ENCODE measurements at regions not wholly inside any gene's neighbourhood (a gene's known extent, or its start where the extent isn't known, plus 50 kb on each side); places are given as distances from the start of the nearest gene placed in this dataset.

DNA sequence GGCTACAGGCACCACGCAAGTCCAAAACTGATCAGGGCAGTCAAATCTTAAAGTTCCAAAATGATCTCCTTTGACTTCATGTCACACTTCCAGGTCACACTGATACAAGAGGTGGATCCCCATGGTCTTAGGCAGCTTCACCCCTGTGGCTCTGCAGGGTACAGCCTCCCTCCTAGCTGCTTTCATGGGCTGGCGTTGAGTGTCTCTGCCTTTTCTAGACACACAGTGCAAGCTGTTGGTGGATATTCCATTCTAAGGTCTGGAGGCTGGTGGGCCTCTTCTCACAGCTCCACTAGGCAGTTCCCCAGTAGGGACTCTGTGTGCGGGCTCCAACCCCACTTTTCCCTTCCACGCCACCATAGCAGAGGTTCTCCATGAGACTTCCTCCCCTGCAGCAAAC, 838.2 kb upstream of the CHAC2 start:
- H3K9me3 ChIP-seq (replicated peaks; ENCODE audit: control insufficient read depth, low read depth, low read length) = peaks cover 9% of the 10 kb centered on the region
- 100% methylated on average over 2 of the region's 4 CpGs for WGBS (ENCODE audit: insufficient coverage)
- H3K27me3 ChIP-seq (ENCODE audit: control insufficient read depth, insufficient read depth, low read length) = no peaks in the 10 kb centered on the region
- H3K4me3 ChIP-seq (ENCODE audit: low read length) = no peak overlapping the region
- no peaks in the 10 kb centered on the region for H3K36me3 ChIP-seq (ENCODE audit: control insufficient read depth, insufficient read depth, low read length)
- no peaks in the 10 kb centered on the region for H3K4me1 ChIP-seq (ENCODE audit: control insufficient read depth, insufficient read depth, low read length)
- no peak for DNase-seq
- no peak overlapping the region for H3K27ac ChIP-seq (ENCODE audit: low read length)

DNA sequence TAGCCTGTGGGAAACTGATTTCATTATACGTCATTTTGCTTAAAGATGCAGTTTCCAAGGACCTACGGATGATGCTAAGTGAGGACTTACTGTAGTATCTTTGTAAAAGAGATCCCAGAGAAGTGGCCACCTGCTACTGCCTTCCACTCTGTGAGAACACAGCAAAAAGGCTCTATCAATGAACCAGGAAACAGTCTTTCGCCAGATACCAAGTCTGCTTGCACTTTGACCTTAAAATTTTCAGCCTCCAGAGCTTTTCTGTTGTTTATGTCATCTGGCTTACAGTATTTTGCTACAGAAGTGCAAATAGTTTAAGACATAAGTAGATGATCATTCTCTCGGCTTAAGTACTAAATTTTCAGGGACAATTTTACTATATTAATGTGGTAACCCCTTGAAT, 847.9 kb upstream of the CHAC2 start:
- no peak overlapping the region for H3K4me3 ChIP-seq (ENCODE audit: low read length)
- WGBS (ENCODE audit: insufficient coverage) = 90% methylated on average over 2 of the region's 4 CpGs
- H3K9me3 ChIP-seq (replicated peaks; ENCODE audit: control insufficient read depth, low read depth, low read length) = no peaks in the 10 kb centered on the region
- no peaks in the 10 kb centered on the region for H3K4me1 ChIP-seq (ENCODE audit: control insufficient read depth, insufficient read depth, low read length)
- no peaks in the 10 kb centered on the region for H3K36me3 ChIP-seq (ENCODE audit: control insufficient read depth, insufficient read depth, low read length)
- H3K27ac ChIP-seq (ENCODE audit: low read length) = no peak overlapping the region
- peak; percentile 18 for DNase-seq
- no peaks in the 10 kb centered on the region for H3K27me3 ChIP-seq (ENCODE audit: control insufficient read depth, insufficient read depth, low read length)

DNA sequence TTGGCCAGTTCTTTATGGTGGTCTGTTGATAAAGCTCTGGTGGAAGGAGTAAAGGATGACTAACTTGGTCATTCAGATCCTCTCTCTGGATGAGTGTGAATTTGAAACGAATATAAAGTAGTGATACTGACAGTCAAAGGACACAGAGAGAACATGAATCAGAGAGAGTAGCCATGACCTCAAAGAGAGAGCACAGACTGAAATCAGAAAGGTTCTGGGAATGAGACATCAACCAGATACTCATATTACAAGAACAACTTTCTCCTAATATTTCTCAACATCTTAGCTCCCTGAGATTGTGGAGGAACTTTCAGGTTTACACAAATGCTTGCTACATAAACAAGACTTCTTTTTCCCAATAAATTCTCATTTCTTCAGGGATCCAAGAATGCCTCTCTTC, 849.1 kb upstream of the CHAC2 start:
- H3K27ac ChIP-seq (ENCODE audit: low read length) = no peak overlapping the region
- no peaks in the 10 kb centered on the region for H3K4me1 ChIP-seq (ENCODE audit: control insufficient read depth, insufficient read depth, low read length)
- H3K4me3 ChIP-seq (ENCODE audit: low read length) = no peak overlapping the region
- H3K36me3 ChIP-seq (ENCODE audit: control insufficient read depth, insufficient read depth, low read length) = no peaks in the 10 kb centered on the region
- no peaks in the 10 kb centered on the region for H3K9me3 ChIP-seq (replicated peaks; ENCODE audit: control insufficient read depth, low read depth, low read length)
- DNase-seq = no peak
- no peaks in the 10 kb centered on the region for H3K27me3 ChIP-seq (ENCODE audit: control insufficient read depth, insufficient read depth, low read length)
- no CpG with 5 or more reads among the region's 1 CpG for WGBS (ENCODE audit: insufficient coverage)

DNA sequence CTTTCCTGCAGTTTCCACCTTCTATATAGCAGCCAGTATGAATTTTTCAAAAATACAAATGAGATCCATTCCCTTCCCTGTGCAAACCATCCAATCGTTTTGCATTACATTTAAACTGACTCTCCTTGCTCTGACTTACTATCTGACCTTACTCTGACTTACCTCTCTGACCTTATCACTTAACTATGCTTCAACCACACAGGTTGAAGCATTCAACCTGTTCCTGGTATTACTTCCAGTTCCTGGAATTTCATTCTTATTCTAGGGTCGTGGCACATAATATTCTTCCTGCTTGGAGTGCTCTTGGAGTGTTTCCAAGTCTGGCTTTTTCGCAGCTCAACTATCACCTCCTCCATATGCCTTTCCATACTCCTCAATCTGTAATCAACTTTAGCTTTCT, 850.6 kb upstream of the CHAC2 start:
- 51% methylated on average over 2 of the region's 3 CpGs for WGBS (ENCODE audit: insufficient coverage)
- Histone ChIP-seq H3K27ac (ENCODE audit: low read length) (no peak overlapping the region), H3K36me3 (ENCODE audit: control insufficient read depth, insufficient read depth, low read length) (no peaks in the 10 kb centered on the region), H3K4me3 (ENCODE audit: low read length) (no peak overlapping the region), H3K27me3 (ENCODE audit: control insufficient read depth, insufficient read depth, low read length) (no peaks in the 10 kb centered on the region), H3K9me3 (replicated peaks; ENCODE audit: control insufficient read depth, low read depth, low read length) (no peaks in the 10 kb centered on the region), H3K4me1 (ENCODE audit: control insufficient read depth, insufficient read depth, low read length) (no peaks in the 10 kb centered on the region)
- DNase-seq = no peak

DNA sequence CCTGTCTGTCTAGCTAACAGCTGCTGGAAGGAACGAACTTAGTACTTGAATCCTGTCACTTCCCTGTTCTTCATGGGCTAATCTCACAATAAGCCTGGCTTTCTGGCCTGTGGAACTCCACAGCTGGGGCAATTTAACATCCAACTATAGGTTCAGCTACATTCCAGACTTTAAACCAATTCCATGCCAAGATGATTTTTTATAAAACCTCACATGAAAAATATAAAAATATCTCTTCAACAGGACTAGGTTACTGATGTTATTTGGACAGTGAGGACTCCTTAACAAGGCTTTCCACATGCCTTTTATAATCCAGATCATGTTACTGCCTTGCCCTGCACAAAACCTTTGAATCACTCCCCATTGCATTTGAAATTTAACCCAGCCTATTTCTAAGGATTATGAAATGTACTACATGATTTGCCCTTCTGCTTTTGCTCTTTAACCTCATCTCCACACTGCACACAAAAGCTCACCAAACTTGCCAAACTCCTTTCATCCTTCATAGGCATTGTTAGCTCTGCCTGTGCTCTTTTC, 863.2 kb upstream of the CHAC2 start:
- peak; percentile 75 for DNase-seq
- Histone ChIP-seq H3K36me3 (ENCODE audit: control insufficient read depth, insufficient read depth, low read length) (no peaks in the 10 kb centered on the region), H3K4me1 (ENCODE audit: control insufficient read depth, insufficient read depth, low read length) (no peaks in the 10 kb centered on the region), H3K9me3 (replicated peaks; ENCODE audit: control insufficient read depth, low read depth, low read length) (peaks cover 7% of the 10 kb centered on the region), H3K4me3 (ENCODE audit: low read length) (no peak overlapping the region), H3K27me3 (ENCODE audit: control insufficient read depth, insufficient read depth, low read length) (no peaks in the 10 kb centered on the region), H3K27ac (ENCODE audit: low read length) (no peak overlapping the region)
- 0% methylated on average over 1 of the region's 1 CpG for WGBS (ENCODE audit: insufficient coverage)

DNA sequence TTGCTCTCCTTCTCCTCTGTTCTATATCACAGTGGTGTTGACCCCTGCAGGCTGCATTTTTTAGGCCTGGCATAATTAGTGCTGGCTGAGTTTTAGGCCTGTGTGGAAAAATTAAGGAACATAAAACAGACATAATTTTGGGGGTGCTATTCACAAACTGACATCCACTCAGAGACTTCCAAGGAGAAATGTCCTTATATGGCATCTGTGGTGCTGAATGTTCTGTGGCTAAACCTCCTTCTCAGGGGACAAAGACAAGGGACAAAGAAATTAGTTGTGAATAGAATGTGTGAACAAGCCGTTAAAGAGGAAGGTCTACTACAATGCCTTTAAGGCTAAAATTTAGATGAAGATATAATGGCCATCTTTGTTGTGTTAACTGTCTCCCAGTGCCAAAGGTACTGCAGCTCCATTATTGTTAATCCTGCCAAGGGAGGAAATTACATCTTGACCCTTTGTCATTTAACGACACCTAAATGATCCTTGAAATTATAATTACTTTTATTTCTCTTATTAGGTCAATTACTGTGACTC, 870.0 kb upstream of the CHAC2 start:
- Histone ChIP-seq H3K4me1 (ENCODE audit: control insufficient read depth, insufficient read depth, low read length) (no peaks in the 10 kb centered on the region), H3K27me3 (ENCODE audit: control insufficient read depth, insufficient read depth, low read length) (no peaks in the 10 kb centered on the region), H3K36me3 (ENCODE audit: control insufficient read depth, insufficient read depth, low read length) (no peaks in the 10 kb centered on the region), H3K27ac (ENCODE audit: low read length) (no peak overlapping the region), H3K4me3 (ENCODE audit: low read length) (no peak overlapping the region), H3K9me3 (replicated peaks; ENCODE audit: control insufficient read depth, low read depth, low read length) (peaks cover 19% of the 10 kb centered on the region)
- 75% methylated on average over 1 of the region's 2 CpGs for WGBS (ENCODE audit: insufficient coverage)
- no peak for DNase-seq

DNA sequence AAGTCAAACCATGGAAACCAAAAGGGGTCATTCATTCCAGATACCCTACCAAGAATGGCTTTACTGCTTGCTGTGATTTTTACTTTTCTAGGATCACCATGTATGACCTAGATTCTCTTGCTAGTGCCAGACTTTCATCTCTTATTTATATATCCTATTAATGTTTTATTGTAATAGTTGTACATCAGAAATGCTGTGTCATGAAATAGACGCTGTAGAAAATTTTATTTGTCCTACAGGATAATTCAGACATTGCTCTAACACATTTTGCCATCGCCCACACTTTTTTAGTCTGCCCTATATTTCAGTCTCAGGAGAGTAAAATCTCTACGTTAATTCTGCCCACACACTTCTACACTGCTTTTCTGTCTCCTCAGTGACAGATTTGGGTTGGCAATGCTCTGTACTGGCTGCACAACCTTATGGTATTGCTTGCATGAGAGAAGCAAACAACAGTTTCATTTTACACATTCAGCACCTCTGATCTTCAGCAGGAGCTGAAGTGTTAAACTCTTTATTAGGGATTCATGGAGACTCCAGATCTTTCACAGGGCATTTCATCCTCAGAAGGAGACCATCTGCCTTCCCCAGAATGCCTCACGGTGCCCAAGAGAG, 871.8 kb upstream of the CHAC2 start:
- Histone ChIP-seq H3K27ac (ENCODE audit: low read length) (no peak overlapping the region), H3K4me1 (ENCODE audit: control insufficient read depth, insufficient read depth, low read length) (no peaks in the 10 kb centered on the region), H3K27me3 (ENCODE audit: control insufficient read depth, insufficient read depth, low read length) (no peaks in the 10 kb centered on the region), H3K4me3 (ENCODE audit: low read length) (no peak overlapping the region), H3K36me3 (ENCODE audit: control insufficient read depth, insufficient read depth, low read length) (no peaks in the 10 kb centered on the region), H3K9me3 (replicated peaks; ENCODE audit: control insufficient read depth, low read depth, low read length) (peaks cover 23% of the 10 kb centered on the region)
- WGBS (ENCODE audit: insufficient coverage) = no CpG with 5 or more reads among the region's 4 CpGs
- DNase-seq = no peak

DNA sequence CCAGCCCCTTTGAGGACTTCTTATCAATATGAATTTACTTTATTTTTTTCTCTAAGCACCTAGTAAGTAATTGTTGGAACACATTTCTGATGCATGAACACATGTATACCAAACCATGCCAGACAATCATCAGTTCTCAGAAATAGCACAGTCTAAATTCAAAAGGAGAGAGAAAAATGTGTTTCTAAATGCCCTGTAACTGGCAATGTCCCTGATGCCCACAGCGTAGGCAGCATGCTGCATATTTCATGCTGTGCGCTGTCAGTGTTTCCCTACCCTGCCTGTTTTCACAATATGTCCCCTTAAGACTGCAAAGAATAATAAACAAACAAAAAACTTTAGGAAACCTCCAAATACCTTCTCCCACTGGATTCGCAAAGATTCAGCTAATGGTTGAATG, 881.0 kb upstream of the CHAC2 start:
- Histone ChIP-seq H3K4me1 (ENCODE audit: control insufficient read depth, insufficient read depth, low read length) (no peaks in the 10 kb centered on the region), H3K36me3 (ENCODE audit: control insufficient read depth, insufficient read depth, low read length) (no peaks in the 10 kb centered on the region), H3K27ac (ENCODE audit: low read length) (no peak overlapping the region), H3K4me3 (ENCODE audit: low read length) (no peak overlapping the region), H3K27me3 (ENCODE audit: control insufficient read depth, insufficient read depth, low read length) (no peaks in the 10 kb centered on the region), H3K9me3 (replicated peaks; ENCODE audit: control insufficient read depth, low read depth, low read length) (peaks cover 2% of the 10 kb centered on the region)
- 100% methylated on average over 2 of the region's 3 CpGs for whole genome bisulfite sequencing (ENCODE audit: insufficient coverage)
- DNase-seq = no peak

DNA sequence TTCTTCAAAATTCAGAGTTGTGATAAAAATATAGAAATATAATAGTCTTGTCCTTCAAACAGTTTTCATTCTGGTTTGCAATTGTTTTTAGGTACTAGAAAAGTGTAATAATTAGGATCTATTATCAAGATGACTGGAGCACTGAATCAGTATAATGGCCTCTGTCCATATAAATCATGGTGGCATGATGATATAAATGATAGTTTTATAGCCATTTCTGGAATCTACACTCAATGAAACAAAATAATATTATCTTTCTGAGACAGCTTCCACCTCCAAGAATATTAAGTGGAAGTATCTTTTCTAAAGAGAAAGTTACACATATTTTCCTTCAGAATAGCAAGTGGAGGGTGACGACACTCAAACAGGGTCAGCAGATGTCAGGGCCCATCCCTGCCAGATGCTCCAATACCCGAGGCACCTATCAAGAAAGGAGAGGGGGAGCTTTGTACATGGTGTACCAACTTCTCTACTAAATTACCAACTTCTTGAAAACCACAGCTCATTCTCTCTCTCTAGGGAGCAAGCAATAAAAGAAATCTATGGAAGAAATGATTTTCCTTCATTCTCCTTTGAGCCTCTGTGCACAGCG, 882.7 kb upstream of the CHAC2 start:
- Histone ChIP-seq H3K27ac (ENCODE audit: low read length) (no peak overlapping the region), H3K27me3 (ENCODE audit: control insufficient read depth, insufficient read depth, low read length) (no peaks in the 10 kb centered on the region), H3K36me3 (ENCODE audit: control insufficient read depth, insufficient read depth, low read length) (no peaks in the 10 kb centered on the region), H3K4me1 (ENCODE audit: control insufficient read depth, insufficient read depth, low read length) (no peaks in the 10 kb centered on the region), H3K4me3 (ENCODE audit: low read length) (no peak overlapping the region), H3K9me3 (replicated peaks; ENCODE audit: control insufficient read depth, low read depth, low read length) (no peaks in the 10 kb centered on the region)
- WGBS (ENCODE audit: insufficient coverage) = no CpG with 5 or more reads among the region's 3 CpGs
- peak; percentile 56 for DNase-seq

DNA sequence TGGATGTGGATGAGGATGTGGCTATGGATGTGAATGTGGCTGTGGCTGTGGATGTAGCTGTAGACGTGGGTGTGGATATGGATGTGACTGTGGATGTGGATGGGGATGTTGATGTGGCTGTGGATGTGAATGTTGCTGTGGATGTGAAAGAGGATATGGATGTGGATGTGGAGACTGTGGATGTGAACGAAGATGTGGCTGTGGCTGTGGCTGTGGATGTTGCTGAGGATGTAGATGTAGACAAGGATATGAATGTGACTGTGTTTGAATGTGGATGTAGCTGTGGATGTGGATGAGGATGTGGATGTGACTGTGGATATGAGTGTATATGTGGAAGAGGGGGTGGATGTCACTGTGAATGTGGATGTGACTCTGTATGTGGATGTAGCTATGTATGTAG, 884.6 kb upstream of the CHAC2 start:
- Histone ChIP-seq H3K9me3 (replicated peaks; ENCODE audit: control insufficient read depth, low read depth, low read length) (no peaks in the 10 kb centered on the region), H3K36me3 (ENCODE audit: control insufficient read depth, insufficient read depth, low read length) (no peaks in the 10 kb centered on the region), H3K27ac (ENCODE audit: low read length) (no peak overlapping the region), H3K4me3 (ENCODE audit: low read length) (no peak overlapping the region), H3K27me3 (ENCODE audit: control insufficient read depth, insufficient read depth, low read length) (no peaks in the 10 kb centered on the region), H3K4me1 (ENCODE audit: control insufficient read depth, insufficient read depth, low read length) (no peaks in the 10 kb centered on the region)
- 100% methylated on average over 2 of the region's 2 CpGs for WGBS (ENCODE audit: insufficient coverage)
- DNase-seq = no peak

Data from muscle of leg (tissue), 3 donors.